B cell (primary cell): ENCODE measurements at regions not wholly inside any gene's neighbourhood (a gene's known extent, or its start where the extent isn't known, plus 50 kb on each side); places are given as distances from the start of the nearest gene placed in this dataset.

Experiments
- ATAC-seq: fragments of 200-7000 bp; cut with Tn5 transposase; one replicate; pipeline ENCODE4 v1.10.0; 2021; ENCODE audit warnings: low read depth, mild to moderate bottlenecking, moderate number of reproducible peaks, moderate library complexity
- CTCF ChIA-PET: fragments of 350-600 bp; sonication (Branson Sonifier 250); formaldehyde crosslinking; loops from one replicate; lab custom pipeline; 2021; ENCODE audit warnings: antibody characterized with exemption, inconsistent platforms; lab: Charles Lee
- POLR2A ChIA-PET: fragments of 350-600 bp; sonication (Branson Sonifier 250); formaldehyde crosslinking; loops from one replicate; lab custom pipeline; 2021; ENCODE audit warnings: antibody characterized with exemption; lab: Charles Lee
- DNase-seq: peaks from one replicate; pipeline ENCODE4 v3.0.0; 2013
- H2AFZ ChIP-seq: 2 replicates; pipeline ENCODE4 v1.6.1; 2012; ENCODE audit warnings: mild to moderate bottlenecking, low read depth, low read length; ENCODE audit not compliant: insufficient read depth, poor library complexity, severe bottlenecking
- H3K27ac ChIP-seq, 2 donors: 1 replicate in 1 of 2; 2 replicates in 1 of 2; pipeline ENCODE4 v1.5.1; 2012 to 2013; ENCODE audit warnings: low read length in 2 of 2, mild to moderate bottlenecking in 2 of 2, moderate library complexity in 1 of 2
- H3K27me3 ChIP-seq, 4 experiments: fragments of 200-600 bp in 1 of 4; sonication (generic) in 1 of 4; replicated peaks in 1 of 4; 1 replicate in 2 of 4; 2 replicates in 2 of 4; pipeline versions ENCODE4 v1.6.1 to v1.7.0; 2013 to 2016; ENCODE audit warnings: low read length in 3 of 4, mild to moderate bottlenecking in 2 of 4, mixed read lengths in 1 of 4, moderate library complexity in 1 of 4; ENCODE audit not compliant: insufficient read depth in 4 of 4, control insufficient read depth in 3 of 4; ENCODE audit errors: control extremely low read depth in 1 of 4
- H3K36me3 ChIP-seq, 2 experiments: replicated peaks in 1 of 2; 1 replicate in 1 of 2; 2 replicates in 1 of 2; pipeline versions ENCODE4 v1.6.1 to v1.7.1; 2013; ENCODE audit warnings: low read length in 1 of 2; ENCODE audit not compliant: insufficient read depth in 2 of 2, control insufficient read depth in 1 of 2; ENCODE audit errors: control extremely low read depth in 1 of 2, extremely low read depth in 1 of 2
- H3K4me1 ChIP-seq, 2 donors: fragments of 200-600 bp in 1 of 2; sonication (generic) in 1 of 2; 1 replicate in 1 of 2; 2 replicates in 1 of 2; pipeline versions ENCODE4 v1.5.1 to v1.6.1; 2013 to 2017; ENCODE audit warnings: low read length in 2 of 2; ENCODE audit not compliant: control insufficient read depth in 2 of 2, insufficient read depth in 2 of 2
- H3K4me2 ChIP-seq: replicated peaks from 2 replicates; pipeline ENCODE3; 2012; ENCODE audit warnings: mild to moderate bottlenecking, low read depth, low read length; ENCODE audit not compliant: poor library complexity, severe bottlenecking
- H3K4me3 ChIP-seq, 5 experiments: fragments of 200-600 bp in 1 of 5; sonication (generic) in 1 of 5; 1 replicate in 3 of 5; 2 replicates in 2 of 5; pipeline versions ENCODE4 v1.5.1 to v1.7.0; 2011 to 2016; ENCODE audit warnings: low read length in 4 of 5, mild to moderate bottlenecking in 4 of 5, low read depth in 2 of 5, control low read depth in 1 of 5, moderate library complexity in 1 of 5; ENCODE audit not compliant: insufficient read depth in 1 of 5; ENCODE audit errors: control extremely low read depth in 1 of 5, extremely low read depth in 1 of 5
- H3K79me2 ChIP-seq: fragments of 200-600 bp; sonication (generic); one replicate; pipeline ENCODE4 v1.6.0; 2016; ENCODE audit warnings: low read length; ENCODE audit not compliant: control insufficient read depth, insufficient read depth
- H3K9ac ChIP-seq: fragments of 200-600 bp; sonication (generic); 2 replicates; pipeline ENCODE4 v1.6.1; 2017; ENCODE audit warnings: mild to moderate bottlenecking, low read length, moderate library complexity
- H3K9me3 ChIP-seq, 3 donors: one replicate each; pipeline versions ENCODE4 v1.6.1 to v1.7.1; 2013; ENCODE audit warnings: low read length in 2 of 3; ENCODE audit not compliant: control insufficient read depth in 2 of 3, insufficient read depth in 1 of 3; ENCODE audit errors: control extremely low read depth in 1 of 3
- H4K20me1 ChIP-seq: 2 replicates; pipeline ENCODE4 v1.6.0; 2012; ENCODE audit warnings: mild to moderate bottlenecking, low read length; ENCODE audit not compliant: insufficient read depth, control insufficient read depth, poor library complexity, severe bottlenecking
- H3K27ac Mint-ChIP-seq: one replicate; pipeline ENCODE4 v1.8.0; 2021; ENCODE audit warnings: mixed read lengths
- H3K27me3 Mint-ChIP-seq: one replicate; pipeline ENCODE4 v1.8.0; 2021; ENCODE audit warnings: mixed read lengths
- H3K4me1 Mint-ChIP-seq: one replicate; pipeline ENCODE4 v1.8.0; 2021; ENCODE audit warnings: mixed read lengths
- H3K4me3 Mint-ChIP-seq: one replicate; pipeline ENCODE4 v1.8.0; 2021; ENCODE audit warnings: mixed read lengths
- H3K9me3 Mint-ChIP-seq: one replicate; pipeline ENCODE4 v1.8.0; 2022; ENCODE audit warnings: mixed read lengths; ENCODE audit not compliant: insufficient read depth
- CTCF ChIP-seq: fragments of 200-600 bp; IDR thresholded peaks from one replicate; pipeline ENCODE4 v1.8.0; 2022; ENCODE audit warnings: antibody characterized with exemption, mild to moderate bottlenecking
- EZH2 ChIP-seq: IDR thresholded peaks from 2 replicates; pipeline ENCODE4 v1.6.1; 2012; ENCODE audit warnings: borderline replicate concordance, low read depth, mild to moderate bottlenecking, moderate library complexity, low read length; ENCODE audit not compliant: insufficient read depth, poor library complexity, severe bottlenecking
- WGBS: methylation state at CpG from one replicate; pipeline ENCODE4 v1.1.5; 2013; ENCODE audit warnings: missing lambda C conversion rate; ENCODE audit not compliant: insufficient coverage; 5-methylcytosine and 5-hydroxymethylcytosine counted together
- intact Hi-C: fragments of 100-400 bp; cut with micrococcal nuclease; formaldehyde crosslinking; loops from one replicate; pipeline ENCODE4 v1.10.0; 2022

DNA sequence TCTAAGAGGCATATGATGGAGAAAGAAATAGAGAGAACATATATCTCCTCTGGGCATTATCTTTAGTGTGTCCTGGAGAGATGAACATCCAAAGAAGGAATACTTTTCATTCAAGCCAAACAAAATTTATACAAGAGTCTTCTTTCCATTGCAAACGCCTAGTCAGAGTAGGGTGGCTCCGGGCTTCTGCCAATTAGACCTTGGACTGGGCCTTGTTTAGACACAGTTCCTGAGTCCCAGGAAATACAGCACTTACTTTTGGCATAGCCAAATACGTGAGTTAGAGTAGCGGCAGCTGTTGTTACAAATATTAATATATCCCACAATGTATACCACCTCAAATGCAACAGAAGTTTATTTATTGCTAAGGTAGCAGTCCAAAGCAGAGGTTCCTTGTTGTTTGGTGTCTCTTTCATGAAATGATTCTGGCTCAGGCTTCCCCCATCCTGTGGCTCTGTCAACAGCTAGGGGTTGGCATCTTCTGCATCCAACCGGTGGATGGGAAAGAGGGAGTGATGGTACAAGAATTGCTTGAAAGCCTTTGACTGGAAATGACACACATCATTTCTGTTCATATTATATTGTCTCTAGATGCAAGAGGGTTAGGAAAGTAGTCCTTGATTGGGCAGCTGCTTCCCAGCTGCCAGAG, 148.0 kb upstream of the SPACA1 start:
- no peak overlapping the region for H3K9ac ChIP-seq
- H3K4me1 ChIP-seq, result no peaks in the 10 kb centered on the region
- no peaks in the 10 kb centered on the region for H3K36me3 ChIP-seq
- H3K4me2 ChIP-seq, result no peak overlapping the region
- H3K9me3 Mint-ChIP-seq, result no peaks in the 10 kb centered on the region
- POLR2A ChIA-PET, result no interaction called here
- DNase-seq (no peak), ATAC-seq (no peak)
- intact Hi-C loops, result no loop called here
- H3K4me1 Mint-ChIP-seq, result no peaks in the 10 kb centered on the region
- no peak overlapping the region for H3K4me3 ChIP-seq
- H3K27me3 Mint-ChIP-seq, result no peaks in the 10 kb centered on the region
- no peaks in the 10 kb centered on the region for H4K20me1 ChIP-seq
- no peak for TF ChIP-seq EZH2
- TF ChIP-seq CTCF, result no peak
- H3K4me3 Mint-ChIP-seq, result no peak overlapping the region
- H3K79me2 ChIP-seq, result no peaks in the 10 kb centered on the region
- no peak overlapping the region for H3K27ac Mint-ChIP-seq
- CTCF ChIA-PET, result interaction anchor here (0.6 kb wide), 2 partner anchors 206 to 1290 kb away, joined by 3 to 4 read pairs; no protein-coding TSS in a partner anchor
- H2AFZ ChIP-seq, result no peak overlapping the region
- 74% methylated on average over 3 of the region's 5 CpGs for WGBS
- no peaks in the 10 kb centered on the region for H3K9me3 ChIP-seq
- H3K27me3 ChIP-seq, result no peaks in the 10 kb centered on the region
- H3K27ac ChIP-seq, result no peak overlapping the region

DNA sequence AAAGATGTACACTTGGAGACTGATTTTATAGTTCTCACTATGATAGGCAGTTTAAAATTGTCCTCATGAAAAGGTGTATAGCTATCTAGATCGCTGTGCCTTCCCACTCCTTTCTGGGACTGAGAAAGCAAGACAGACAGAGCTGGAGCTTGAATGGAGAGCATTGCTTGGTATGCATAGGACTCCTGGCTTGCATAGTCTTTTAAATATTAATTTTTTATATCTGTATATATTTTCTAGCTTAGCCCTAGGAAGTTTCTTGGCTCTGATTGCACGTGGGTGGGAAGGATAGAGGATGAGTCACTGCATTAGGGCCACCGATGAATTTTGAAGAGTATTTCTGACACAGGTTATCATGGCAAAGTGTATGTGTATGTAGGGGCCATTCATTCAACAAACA, 150.0 kb upstream of the SPACA1 start:
- ChIA-PET POLR2A (no interaction called here), CTCF (interaction anchor here (1.4 kb wide), 1 partner anchor 340 kb away, joined by 3 read pairs; no protein-coding TSS in a partner anchor)
- H4K20me1 ChIP-seq, result no peaks in the 10 kb centered on the region
- intact Hi-C loops, result no loop called here
- WGBS, result 100% methylated on average over 1 of the region's 3 CpGs
- H3K4me2 ChIP-seq, result no peak overlapping the region
- no peaks in the 10 kb centered on the region for H3K4me1 Mint-ChIP-seq
- no peak overlapping the region for H3K4me3 Mint-ChIP-seq
- H3K27ac Mint-ChIP-seq, result no peak overlapping the region
- no peak for TF ChIP-seq EZH2
- no peak for TF ChIP-seq CTCF
- H3K27me3 ChIP-seq, result no peaks in the 10 kb centered on the region
- H3K9me3 Mint-ChIP-seq, result no peaks in the 10 kb centered on the region
- no peaks in the 10 kb centered on the region for H3K36me3 ChIP-seq
- H3K27ac ChIP-seq, result no peak overlapping the region
- H2AFZ ChIP-seq, result no peak overlapping the region
- ATAC-seq (no peak), DNase-seq (no peak)
- H3K27me3 Mint-ChIP-seq, result no peaks in the 10 kb centered on the region
- no peaks in the 10 kb centered on the region for H3K4me1 ChIP-seq
- H3K4me3 ChIP-seq, result no peak overlapping the region
- no peaks in the 10 kb centered on the region for H3K79me2 ChIP-seq
- H3K9me3 ChIP-seq, result no peaks in the 10 kb centered on the region
- no peak overlapping the region for H3K9ac ChIP-seq
